GM12864 (cell line): ENCODE measurements at regions not wholly inside any gene's neighbourhood (a gene's known extent, or its start where the extent isn't known, plus 50 kb on each side); places are given as distances from the start of the nearest gene placed in this dataset.

Experiments used
- DNase-seq: peaks from one replicate; pipeline ENCODE4 v3.0.0-alpha.2; 2011; ENCODE audit warnings: low read depth
- H3K4me3 ChIP-seq: 2 replicates; pipeline ENCODE4 v1.5.1; 2011; ENCODE audit warnings: mild to moderate bottlenecking, low read depth, low read length, control low read depth
- TF ChIP-seq, protein P1 (sequence below): IDR thresholded peaks from 2 replicates; pipeline ENCODE4 v1.5.1; 2011; ENCODE audit warnings: low read depth, mild to moderate bottlenecking, moderate library complexity, low read length, control low read depth, inconsistent platforms; ENCODE audit errors: missing control alignments

DNA sequence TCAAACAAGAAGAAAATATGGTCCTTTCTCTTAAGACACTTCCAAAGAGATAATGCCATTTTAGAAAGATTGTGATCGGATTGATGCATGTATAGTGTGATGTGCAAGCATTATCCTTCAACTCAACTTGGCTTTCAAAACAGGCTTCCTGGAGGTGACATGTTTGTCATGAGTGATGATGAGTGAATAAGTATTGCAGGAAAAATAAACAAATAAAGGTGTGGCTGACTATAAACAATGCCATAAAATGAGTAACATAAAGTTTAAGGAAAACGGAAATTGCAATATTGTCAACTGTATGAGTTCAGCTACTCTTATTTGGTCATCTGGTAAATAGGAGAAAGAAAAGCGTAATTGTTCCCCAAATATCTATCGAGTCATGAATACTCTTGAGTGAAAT, 1283.7 kb downstream of the PCDH9 start:
- TF ChIP-seq, protein P1, sequence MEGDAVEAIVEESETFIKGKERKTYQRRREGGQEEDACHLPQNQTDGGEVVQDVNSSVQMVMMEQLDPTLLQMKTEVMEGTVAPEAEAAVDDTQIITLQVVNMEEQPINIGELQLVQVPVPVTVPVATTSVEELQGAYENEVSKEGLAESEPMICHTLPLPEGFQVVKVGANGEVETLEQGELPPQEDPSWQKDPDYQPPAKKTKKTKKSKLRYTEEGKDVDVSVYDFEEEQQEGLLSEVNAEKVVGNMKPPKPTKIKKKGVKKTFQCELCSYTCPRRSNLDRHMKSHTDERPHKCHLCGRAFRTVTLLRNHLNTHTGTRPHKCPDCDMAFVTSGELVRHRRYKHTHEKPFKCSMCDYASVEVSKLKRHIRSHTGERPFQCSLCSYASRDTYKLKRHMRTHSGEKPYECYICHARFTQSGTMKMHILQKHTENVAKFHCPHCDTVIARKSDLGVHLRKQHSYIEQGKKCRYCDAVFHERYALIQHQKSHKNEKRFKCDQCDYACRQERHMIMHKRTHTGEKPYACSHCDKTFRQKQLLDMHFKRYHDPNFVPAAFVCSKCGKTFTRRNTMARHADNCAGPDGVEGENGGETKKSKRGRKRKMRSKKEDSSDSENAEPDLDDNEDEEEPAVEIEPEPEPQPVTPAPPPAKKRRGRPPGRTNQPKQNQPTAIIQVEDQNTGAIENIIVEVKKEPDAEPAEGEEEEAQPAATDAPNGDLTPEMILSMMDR: no peak
- H3K4me3 ChIP-seq: no peak overlapping the region
- no peak for DNase-seq

- DNase-seq: no peak
- H3K4me3 ChIP-seq: no peak overlapping the region
- TF ChIP-seq, protein P1: no peak
These were observed 1286.4 kb downstream of the PCDH9 start for GRCh38 chr13:65943708-65944107.

GRCh38 chr13:65943024-65943423, 1287.1 kb downstream of the PCDH9 start:
- DNase-seq: no peak
- no peak overlapping the region for H3K4me3 ChIP-seq
- TF ChIP-seq, protein P1: no peak

- TF ChIP-seq, protein P1: no peak
- no peak for DNase-seq
- H3K4me3 ChIP-seq: no peak overlapping the region
These were observed 1289.4 kb downstream of the PCDH9 start for GRCh38 chr13:65940720-65941119.

DNA sequence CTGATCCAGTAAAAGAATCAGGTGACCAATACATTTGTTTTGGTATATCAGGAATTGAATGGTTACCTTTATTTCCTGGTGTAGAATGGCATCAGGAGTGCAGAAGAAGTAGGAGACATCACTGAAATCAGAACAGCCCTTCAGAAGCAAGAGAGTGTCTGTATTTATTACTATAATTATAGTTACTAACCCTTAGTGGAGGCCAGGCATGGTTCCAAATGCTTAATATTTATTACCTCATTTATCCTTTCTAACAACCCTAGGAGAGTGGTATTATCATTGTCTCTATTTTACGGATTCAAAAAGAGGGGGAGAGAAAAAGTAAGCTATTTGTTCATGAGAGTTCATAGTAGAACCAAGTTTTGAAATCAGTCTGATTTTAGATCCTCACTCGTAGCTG, 1292.9 kb downstream of the PCDH9 start:
- TF ChIP-seq, protein P1: no peak
- DNase-seq: no peak
- H3K4me3 ChIP-seq: no peak overlapping the region

GRCh38 chr13:65936249-65936648, 1293.9 kb downstream of the PCDH9 start:
- no peak for DNase-seq
- no peak overlapping the region for H3K4me3 ChIP-seq
- TF ChIP-seq, protein P1: no peak

DNA sequence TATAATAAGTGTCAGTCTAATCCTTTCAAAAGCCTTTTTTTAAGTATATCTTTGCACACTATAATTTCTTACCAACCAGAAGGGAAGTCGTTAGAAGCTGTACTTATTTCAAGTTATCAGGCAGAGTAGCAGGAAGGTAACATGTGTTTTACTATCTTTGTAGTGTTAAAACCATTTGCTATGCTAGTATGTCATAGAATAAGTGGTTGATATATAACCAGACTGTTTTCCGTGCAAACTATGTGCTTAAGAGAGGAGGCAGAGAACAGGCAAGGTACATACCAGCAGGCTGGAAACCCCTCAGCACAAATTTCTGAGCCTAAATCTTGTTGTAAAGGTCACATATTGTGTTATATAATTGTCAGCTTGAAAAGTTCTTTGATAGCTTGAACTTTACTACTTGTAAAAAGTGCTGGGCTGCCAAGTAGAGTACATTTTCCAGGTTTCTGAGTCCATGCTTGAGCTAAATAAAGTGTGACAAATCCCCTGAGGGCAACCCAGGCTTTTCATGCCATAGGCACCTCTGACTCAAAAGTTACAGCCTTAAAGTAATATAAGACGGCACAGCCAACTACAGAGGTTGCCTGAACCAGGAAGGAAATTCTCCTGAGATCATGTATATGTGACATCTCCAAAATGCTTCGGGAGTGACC, 1297.4 kb downstream of the PCDH9 start:
- no peak overlapping the region for H3K4me3 ChIP-seq
- TF ChIP-seq, protein P1: no peak
- no peak for DNase-seq
